KMS-11 (cell line): ENCODE measurements at regions not wholly inside any gene's neighbourhood (a gene's known extent, or its start where the extent isn't known, plus 50 kb on each side); places are given as distances from the start of the nearest gene placed in this dataset.

Experiments used
- H2AFZ ChIP-seq: fragments of 200-600 bp; sonication (generic); 2 replicates; pipeline ENCODE4 v1.6.1; 2016; ENCODE audit warnings: antibody characterized with exemption, mixed run types, low read depth
- H3K27ac ChIP-seq: fragments of 200-600 bp; sonication (generic); 2 replicates; pipeline ENCODE4 v1.6.1; 2016; ENCODE audit warnings: mild to moderate bottlenecking, mixed run types
- H3K27me3 ChIP-seq: fragments of 200-600 bp; sonication (generic); 2 replicates; pipeline ENCODE4 v1.6.1; 2017; ENCODE audit warnings: mild to moderate bottlenecking, low read depth, mixed run types, moderate library complexity; ENCODE audit not compliant: insufficient read depth
- H3K36me3 ChIP-seq: fragments of 200-600 bp; sonication (generic); 2 replicates; pipeline ENCODE4 v1.6.1; 2017; ENCODE audit warnings: mild to moderate bottlenecking, mixed run types; ENCODE audit not compliant: insufficient read depth
- H3K4me1 ChIP-seq: fragments of 200-600 bp; sonication (generic); 2 replicates; pipeline ENCODE4 v1.6.1; 2016; ENCODE audit warnings: mild to moderate bottlenecking, low read depth, mixed run types; ENCODE audit not compliant: poor library complexity, severe bottlenecking
- H3K4me2 ChIP-seq: fragments of 200-600 bp; sonication (generic); 2 replicates; pipeline ENCODE4 v1.7.0; 2016; ENCODE audit warnings: mild to moderate bottlenecking, mixed run types
- H3K4me3 ChIP-seq: fragments of 200-600 bp; sonication (generic); IDR thresholded peaks from 2 replicates; pipeline ENCODE4 v1.6.1; 2017; ENCODE audit warnings: low read depth, low read length, mixed read lengths; ENCODE audit not compliant: insufficient read depth
- H3K79me2 ChIP-seq: fragments of 200-600 bp; sonication (generic); 2 replicates; pipeline ENCODE4 v1.6.1; 2016; ENCODE audit warnings: low read depth, mixed run types; ENCODE audit not compliant: insufficient read depth
- H3K9ac ChIP-seq: fragments of 200-600 bp; sonication (generic); 2 replicates; pipeline ENCODE4 v1.6.1; 2016; ENCODE audit warnings: mild to moderate bottlenecking, mixed run types
- H4K20me1 ChIP-seq: fragments of 200-600 bp; sonication (generic); 2 replicates; pipeline ENCODE4 v1.6.1; 2016; ENCODE audit warnings: mild to moderate bottlenecking, mixed run types; ENCODE audit not compliant: insufficient read depth
- CTCF ChIP-seq: fragments of 200-600 bp; sonication (generic); conservative IDR thresholded peaks from 2 replicates; pipeline ENCODE4 v1.6.1; 2017; ENCODE audit warnings: low read depth, mild to moderate bottlenecking, antibody characterized with exemption, low read length, moderate library complexity, mixed read lengths

GRCh38 chr21:35323947-35324346 lies 274.8 kb upstream of the RUNX1 start:
- Histone ChIP-seq H3K79me2 (no peaks in the 10 kb centered on the region), H3K4me3 (no peak overlapping the region), H3K4me2 (no peak overlapping the region), H2AFZ (no peak overlapping the region), H3K36me3 (no peaks in the 10 kb centered on the region), H3K27ac (no peak overlapping the region), H3K9ac (no peak overlapping the region), H3K27me3 (no peaks in the 10 kb centered on the region), H3K4me1 (no peaks in the 10 kb centered on the region), H4K20me1 (no peaks in the 10 kb centered on the region)
- no peak for TF ChIP-seq CTCF

- Histone ChIP-seq H3K79me2 (no peaks in the 10 kb centered on the region), H3K27me3 (no peaks in the 10 kb centered on the region), H3K9ac (no peak overlapping the region), H3K4me1 (no peaks in the 10 kb centered on the region), H4K20me1 (no peaks in the 10 kb centered on the region), H3K4me2 (no peak overlapping the region), H3K36me3 (no peaks in the 10 kb centered on the region), H2AFZ (no peak overlapping the region), H3K27ac (no peak overlapping the region), H3K4me3 (no peak overlapping the region)
- no peak for TF ChIP-seq CTCF
Observed at GRCh38 chr21:35321322-35322200, 272.5 kb upstream of the RUNX1 start.

DNA sequence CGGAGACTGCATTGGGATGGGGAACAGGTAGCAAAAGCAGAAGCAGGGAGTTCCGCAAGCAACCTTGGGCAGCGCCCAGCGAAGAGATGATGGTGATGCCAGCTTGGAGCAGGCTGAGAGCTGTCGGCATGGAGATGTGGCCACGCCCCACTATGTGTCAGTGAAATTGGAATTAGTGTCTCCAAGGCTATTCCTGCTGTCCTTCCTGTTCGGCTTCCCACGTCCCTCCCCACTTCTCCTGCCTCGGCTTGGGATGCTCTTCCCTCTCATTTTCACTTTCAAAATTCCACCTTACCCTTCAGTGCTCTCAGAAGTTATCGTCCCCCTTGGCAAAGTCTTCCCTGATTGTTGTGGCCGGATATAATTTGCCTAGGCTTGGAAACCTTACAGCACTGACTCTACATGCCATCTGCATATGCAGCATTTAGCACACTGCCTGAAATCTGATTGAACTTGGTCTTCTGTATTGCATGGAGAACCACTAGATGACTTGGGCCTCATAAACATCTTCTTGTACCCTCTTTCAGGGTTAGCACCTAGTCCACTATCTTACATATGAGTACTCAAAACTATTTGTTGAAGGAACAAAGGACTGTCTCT lies 270.7 kb upstream of the RUNX1 start:
- Histone ChIP-seq H3K4me2 (no peak overlapping the region), H3K4me1 (no peaks in the 10 kb centered on the region), H4K20me1 (no peaks in the 10 kb centered on the region), H2AFZ (no peak overlapping the region), H3K36me3 (no peaks in the 10 kb centered on the region), H3K27ac (no peak overlapping the region), H3K4me3 (no peak overlapping the region), H3K79me2 (no peaks in the 10 kb centered on the region), H3K9ac (no peak overlapping the region), H3K27me3 (no peaks in the 10 kb centered on the region)
- TF ChIP-seq CTCF = no peak

GRCh38 chr21:35316933-35317332 lies 267.8 kb upstream of the RUNX1 start:
- no peak overlapping the region for H3K9ac ChIP-seq
- H3K27me3 ChIP-seq = no peaks in the 10 kb centered on the region
- no peaks in the 10 kb centered on the region for H3K4me1 ChIP-seq
- no peaks in the 10 kb centered on the region for H3K79me2 ChIP-seq
- no peak overlapping the region for H3K4me2 ChIP-seq
- no peak overlapping the region for H3K27ac ChIP-seq
- H3K4me3 ChIP-seq = no peak overlapping the region
- H3K36me3 ChIP-seq = no peaks in the 10 kb centered on the region
- H2AFZ ChIP-seq = no peak overlapping the region
- no peak for TF ChIP-seq CTCF
- H4K20me1 ChIP-seq = no peaks in the 10 kb centered on the region
